ENCODE measurements at regions not wholly inside any gene's neighbourhood (a gene's known extent, or its start where the extent isn't known, plus 50 kb on each side); places are given as distances from the start of the nearest gene placed in this dataset.
A peak's percentile ranks its signal among the peaks of the same experiment; 100 is the strongest.
"Not testable (repeated sequence)": the region's sequence is repeated elsewhere in the genome, so short reads cannot be mapped to it uniquely, and the experiment has no call there.

DNA sequence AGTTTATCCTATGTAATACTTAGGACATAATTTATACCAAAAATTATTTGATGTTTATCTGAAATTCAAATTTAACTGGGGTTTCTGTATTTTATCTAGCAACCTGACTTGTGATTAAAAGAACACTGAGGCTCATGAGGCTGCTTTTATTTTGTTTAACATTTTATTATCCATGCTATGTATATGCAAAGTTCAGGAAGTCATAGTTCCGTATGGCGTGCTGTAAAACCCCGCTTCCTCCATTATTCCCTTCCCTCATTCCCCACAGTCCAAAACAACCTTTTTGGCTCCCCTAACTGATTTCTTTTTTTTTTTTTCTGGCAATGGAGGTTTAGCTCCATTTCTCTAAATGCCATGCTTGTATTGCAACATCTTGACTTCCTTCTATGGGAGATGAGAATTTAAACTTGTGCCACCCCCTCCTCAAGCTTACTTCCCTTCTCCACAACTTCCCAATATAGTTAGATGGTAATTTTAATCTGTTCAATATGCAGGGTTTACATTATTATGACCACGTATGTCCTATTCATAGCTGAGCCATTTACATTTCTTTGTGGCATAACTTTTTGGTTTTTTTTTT, 138.0 kb upstream of the DNAH14 start:
- no peak for DNase-seq

DNA sequence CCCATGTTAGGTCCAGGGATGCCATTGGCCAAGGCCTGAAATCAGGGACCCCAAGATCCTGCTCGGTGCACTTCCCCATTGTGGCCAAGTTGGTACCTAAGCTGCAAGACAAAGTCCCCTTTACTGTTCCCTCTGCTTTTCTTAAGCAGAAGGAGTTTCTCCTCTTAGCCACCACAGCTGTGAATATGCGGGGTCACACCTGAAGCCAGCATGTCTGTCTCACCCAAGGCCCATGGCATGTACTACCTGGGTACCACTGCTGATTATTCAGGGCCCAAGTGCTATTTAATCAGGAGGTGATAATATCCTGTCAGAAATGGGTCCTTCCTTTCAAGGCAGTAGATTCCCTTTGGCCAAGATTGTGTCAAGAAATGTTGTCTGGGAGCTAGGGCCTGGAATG, 133.9 kb upstream of the DNAH14 start:
- DNase-seq = no peak

GRCh38 chr1:224799083-224799482, 130.4 kb upstream of the DNAH14 start:
- DNase-seq = no peak

- no peak for DNase-seq
Measured at GRCh38 chr1:224800486-224801119, 128.9 kb upstream of the DNAH14 start.

GRCh38 chr1:224801844-224802490, 127.5 kb upstream of the DNAH14 start:
- no peak for DNase-seq

DNA sequence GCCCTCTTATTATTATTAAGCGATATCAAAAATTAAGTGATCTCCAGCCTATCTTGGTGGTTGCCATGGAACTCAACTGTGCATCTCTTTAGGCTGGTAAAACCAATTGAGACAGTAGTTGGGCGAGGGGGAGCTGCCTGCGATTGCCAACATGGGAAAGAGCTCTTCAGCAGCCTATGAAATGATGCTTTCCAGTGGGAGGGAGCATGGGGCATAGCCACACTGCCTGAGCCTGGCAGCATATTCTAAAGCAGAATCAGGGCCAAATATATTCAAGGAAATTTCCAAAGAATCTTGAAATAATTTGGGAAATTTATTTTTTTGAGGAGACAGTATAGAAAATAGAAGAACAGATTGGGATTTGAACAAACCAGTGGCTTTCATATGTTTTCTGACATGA, 126.9 kb upstream of the DNAH14 start:
- no peak for DNase-seq

DNA sequence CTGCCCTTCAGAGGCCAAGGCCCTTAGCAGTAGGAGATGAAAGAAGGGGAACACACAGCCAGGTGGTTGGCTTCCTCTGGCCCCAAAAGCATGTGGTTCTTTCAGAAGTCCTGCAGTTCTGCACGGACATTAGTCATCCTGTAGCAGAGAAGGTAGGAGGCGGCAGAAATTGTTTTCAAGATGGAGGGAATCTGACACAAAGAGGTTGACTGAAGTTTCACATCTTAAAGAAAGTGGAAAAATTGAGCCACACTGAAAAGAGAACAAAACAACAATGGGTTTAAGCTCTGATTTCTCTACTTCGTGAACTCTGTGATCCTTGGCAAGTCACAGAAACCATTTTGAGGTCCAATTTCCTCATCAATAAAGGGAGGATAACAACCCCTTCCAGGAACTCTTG, 125.3 kb upstream of the DNAH14 start:
- peak; percentile 4 for DNase-seq

DNA sequence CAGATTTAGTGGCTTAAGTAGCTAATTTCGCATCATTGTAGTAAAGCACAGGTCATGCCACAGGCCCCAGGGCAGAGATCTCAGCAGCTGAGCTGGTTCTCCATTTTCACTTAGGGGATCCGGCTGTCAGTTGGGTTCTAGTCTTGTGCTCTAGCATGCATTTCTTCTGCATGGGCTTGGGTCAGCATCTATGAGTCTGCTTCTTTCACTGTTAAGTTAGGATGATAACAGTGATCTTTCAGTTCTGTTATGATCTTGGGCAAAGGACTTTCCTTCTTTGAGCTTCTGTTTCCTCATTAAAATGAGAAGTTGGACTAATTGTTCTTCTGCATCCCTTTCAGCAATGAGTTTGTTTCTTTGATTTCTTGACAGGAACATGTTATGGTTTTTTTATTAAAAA, 123.6 kb upstream of the DNAH14 start:
- no peak for DNase-seq

DNA sequence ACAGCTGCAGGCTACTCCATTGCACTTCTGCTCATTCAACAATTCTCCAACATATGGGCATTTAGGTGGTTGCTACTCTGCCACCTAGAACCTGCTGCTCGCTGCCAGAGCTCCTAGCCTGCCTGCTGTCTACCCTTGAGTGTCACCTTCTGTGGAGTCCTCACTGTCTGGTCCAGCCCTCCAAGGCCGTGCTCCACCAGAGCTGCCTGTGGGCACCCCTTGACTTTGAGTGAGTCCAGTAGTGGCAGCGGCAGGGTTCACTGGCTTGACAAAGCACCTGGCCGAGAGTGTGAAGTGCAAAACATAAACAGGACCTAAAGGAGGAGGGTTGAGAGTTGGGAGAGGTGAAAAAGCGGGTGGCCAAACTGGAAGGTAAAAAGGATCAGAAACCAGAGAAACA, 120.3 kb upstream of the DNAH14 start:
- no peak for DNase-seq

DNA sequence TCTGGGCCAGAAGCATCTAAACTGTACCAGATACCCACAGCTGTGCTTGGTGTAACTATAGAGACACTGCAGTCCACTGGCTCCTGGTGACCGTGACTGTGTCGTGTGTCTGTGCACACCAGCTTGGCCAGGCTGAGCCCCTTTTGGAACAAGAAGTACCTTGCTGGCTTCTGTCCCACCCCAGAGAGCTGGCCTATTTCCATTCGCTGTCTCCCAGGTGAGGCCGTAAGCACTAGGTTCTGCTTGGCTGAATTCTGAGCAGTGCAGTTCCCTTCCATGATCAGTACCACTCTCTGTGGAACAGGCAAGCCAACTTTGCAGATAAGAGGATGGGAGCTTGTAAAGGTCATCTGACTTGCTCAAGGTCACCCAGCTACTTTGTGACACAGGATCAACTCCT, 119.9 kb upstream of the DNAH14 start:
- no peak for DNase-seq

DNA sequence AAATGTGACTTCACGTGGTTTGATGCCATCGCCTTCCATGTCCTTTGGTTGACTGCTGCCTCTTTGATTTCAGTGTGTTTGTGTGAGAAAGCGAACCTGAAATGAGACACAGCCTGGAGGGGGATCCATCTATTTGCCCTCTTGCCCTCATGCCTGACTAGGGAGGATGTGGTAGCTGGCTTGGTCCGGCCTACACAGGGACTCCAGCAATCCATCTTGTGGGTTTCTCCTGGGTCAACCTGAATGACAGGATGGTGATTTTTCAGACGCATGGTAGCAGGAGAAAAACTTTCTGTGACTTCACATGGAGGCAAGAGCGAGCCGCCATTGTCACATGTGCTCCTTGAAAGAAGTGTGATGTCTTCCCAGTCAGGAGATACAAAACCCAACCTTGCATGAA, 117.9 kb upstream of the DNAH14 start:
- DNase-seq = no peak

- no peak for DNase-seq
Measured at GRCh38 chr1:224815647-224816046, 113.8 kb upstream of the DNAH14 start.

DNA sequence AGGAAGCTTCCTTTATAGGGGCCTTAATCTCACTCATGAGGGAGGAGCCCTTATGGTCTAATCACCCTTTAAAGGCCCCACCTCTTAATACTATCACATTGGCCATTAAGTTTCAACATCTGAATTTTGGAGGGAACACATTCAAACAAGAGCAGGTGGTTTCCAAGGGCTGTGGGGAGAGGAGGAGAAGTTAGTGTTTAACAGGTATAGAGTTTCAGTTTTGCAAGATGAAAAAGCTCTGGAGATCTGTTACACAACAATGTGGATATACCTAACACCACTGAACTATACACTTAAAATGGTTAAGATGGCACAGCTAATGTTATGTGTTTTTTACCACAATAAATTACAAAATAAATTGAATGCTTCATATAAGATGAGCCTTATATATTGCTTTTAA, 113.4 kb upstream of the DNAH14 start:
- DNase-seq = no peak

DNA sequence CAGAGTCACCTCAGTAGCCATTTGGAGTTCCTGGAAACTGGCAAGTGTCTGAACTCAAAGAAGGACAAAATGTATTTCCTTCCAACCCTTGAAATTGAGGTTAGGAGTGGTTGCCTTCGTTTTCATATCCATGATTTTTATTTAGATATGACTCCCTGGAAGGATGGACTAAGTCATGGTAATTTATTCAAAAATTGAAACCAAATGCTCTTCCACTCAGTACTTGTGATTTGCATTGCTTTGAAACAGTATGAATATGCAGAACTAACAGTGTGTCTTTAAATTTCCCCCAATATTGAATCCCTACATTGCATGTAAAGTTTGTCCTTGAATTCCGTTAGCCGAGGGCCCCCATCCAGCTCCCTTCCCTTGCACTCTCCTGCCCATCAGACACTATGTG, 112.1 kb upstream of the DNAH14 start:
- no peak for DNase-seq

DNA sequence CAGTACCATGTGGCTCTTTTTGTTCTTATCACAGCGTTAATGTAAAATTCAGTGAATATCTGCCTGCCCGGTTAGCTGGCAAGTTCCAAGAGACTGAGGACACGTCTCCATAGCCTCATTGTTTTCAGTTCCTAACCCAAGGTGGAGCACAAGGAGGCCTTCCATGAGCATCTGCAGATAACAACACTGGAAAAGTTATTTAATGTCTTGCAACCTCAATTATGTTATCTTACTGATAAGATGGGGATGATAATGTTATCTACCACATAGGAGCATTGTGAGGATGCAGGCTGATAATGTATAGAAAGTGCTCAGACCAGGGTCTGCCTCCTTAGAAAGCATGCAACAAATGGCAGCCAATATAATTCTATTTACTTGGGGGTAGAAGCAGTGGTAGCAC, 109.6 kb upstream of the DNAH14 start:
- DNase-seq = no peak

DNA sequence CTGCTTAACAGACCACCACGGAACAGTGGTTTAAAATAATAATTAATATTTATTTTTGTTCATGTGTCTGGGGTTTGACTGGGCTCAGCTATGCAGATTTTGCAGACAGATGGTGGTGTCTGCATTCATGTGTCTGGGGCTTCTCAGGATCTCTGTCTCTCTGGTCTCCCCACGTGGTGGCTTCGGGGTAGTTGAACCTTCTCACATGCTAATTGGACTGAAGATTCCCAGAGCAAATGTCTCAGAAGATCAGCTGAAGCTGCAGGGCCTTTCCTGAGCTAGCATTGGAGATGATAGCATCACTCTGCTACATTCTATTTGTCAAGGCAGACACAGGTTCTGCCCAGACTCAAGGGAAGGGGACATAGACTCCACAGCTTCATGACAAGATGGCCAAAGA, 109.1 kb upstream of the DNAH14 start:
- no peak for DNase-seq

DNA sequence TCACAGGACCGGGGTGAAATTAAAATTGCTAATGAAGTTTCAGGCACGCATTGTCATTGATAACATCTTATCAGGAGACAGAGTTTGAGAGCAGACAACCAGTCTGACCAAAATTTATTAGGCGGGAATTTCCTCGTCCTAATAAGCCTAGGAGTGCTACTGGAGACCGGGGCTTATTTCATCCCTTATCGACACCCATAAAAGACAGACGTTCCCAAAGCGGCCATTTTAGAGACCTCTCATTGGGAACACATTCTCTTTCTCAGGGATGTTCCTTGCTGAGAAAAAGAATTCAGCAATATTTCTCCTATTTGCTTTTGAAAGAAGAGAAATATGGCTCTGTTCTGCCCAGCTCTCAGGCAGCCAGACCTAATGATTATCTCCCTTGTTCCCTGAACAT, 107.7 kb upstream of the DNAH14 start:
- not testable (repeated sequence) for DNase-seq

- no peak for DNase-seq
Measured at GRCh38 chr1:224825525-224826000, 103.9 kb upstream of the DNAH14 start.

GRCh38 chr1:224828691-224829090, 100.8 kb upstream of the DNAH14 start:
- no peak for DNase-seq

- DNase-seq = no peak
Measured at GRCh38 chr1:224831501-224831900, 98.0 kb upstream of the DNAH14 start.

GRCh38 chr1:224839648-224840300, 89.7 kb upstream of the DNAH14 start:
- DNase-seq = not testable (repeated sequence)

- not testable (repeated sequence) for DNase-seq
Measured at GRCh38 chr1:224841803-224842202, 87.7 kb upstream of the DNAH14 start.

DNA sequence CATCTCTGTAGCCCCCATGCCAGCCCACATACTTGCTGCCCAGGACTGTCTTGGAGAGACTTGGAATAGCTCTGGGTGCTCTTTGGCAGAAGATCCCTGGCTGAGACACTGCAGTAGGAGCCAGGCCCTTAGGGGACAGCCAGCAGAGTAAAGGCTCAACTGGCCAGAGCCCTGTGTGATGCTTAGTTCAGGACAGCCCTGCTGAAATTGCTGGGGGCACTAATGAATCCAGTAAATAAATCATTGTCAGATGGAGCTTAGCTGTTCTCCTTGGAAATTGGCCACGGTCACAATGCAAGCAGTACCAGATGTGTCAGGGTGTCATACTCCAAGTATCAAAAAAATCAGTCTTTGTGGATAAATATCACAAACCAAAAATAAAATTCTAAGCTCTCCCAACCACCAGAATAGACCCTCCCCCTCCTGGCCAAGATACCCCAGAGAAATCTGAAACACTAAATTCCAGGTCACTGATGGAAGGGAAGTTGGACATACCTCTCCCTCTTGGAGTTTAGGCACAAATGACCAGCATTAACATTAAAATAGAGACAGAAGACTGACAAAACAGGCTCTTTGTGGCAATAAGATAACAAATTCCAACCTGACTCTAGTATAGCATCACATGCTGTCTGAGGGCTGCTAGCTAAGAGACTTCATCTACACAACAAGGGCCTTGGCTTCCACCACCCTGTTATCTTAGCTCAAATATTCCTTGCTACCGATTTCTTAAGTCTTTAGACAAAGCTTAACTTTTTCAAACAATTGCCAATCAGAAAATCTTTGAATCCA, 83.2 kb upstream of the DNAH14 start:
- no peak for DNase-seq
